Osteoblast (primary cell): ENCODE measurements at regions not wholly inside any gene's neighbourhood (a gene's known extent, or its start where the extent isn't known, plus 50 kb on each side); places are given as distances from the start of the nearest gene placed in this dataset.
"Not testable (repeated sequence)": the region's sequence is repeated elsewhere in the genome, so short reads cannot be mapped to it uniquely, and the experiment has no call there.

Source experiments
- DNase-seq: peaks from one replicate; pipeline ENCODE4 v3.0.0; 2011; ENCODE audit warnings: low spot score, mixed read lengths; ENCODE audit not compliant: insufficient read length; ENCODE audit errors: missing footprints
- H2AFZ ChIP-seq: 2 replicates; pipeline ENCODE4 v1.6.0; 2011; ENCODE audit warnings: mild to moderate bottlenecking, low read length
- H3K27ac ChIP-seq: 2 replicates; pipeline ENCODE4 v1.5.1; 2011; ENCODE audit warnings: mild to moderate bottlenecking, low read depth, low read length, moderate library complexity
- H3K27me3 ChIP-seq: 2 replicates; pipeline ENCODE4 v1.6.0; 2012; ENCODE audit warnings: mild to moderate bottlenecking, control low read depth, inconsistent platforms, low read length, moderate library complexity; ENCODE audit not compliant: insufficient read depth
- H3K36me3 ChIP-seq: 2 replicates; pipeline ENCODE4 v1.5.1; 2011; ENCODE audit warnings: mild to moderate bottlenecking, low read length, control low read depth, moderate library complexity; ENCODE audit not compliant: insufficient read depth
- H3K4me1 ChIP-seq: 2 replicates; pipeline ENCODE4 v1.5.1; 2011; ENCODE audit warnings: mild to moderate bottlenecking, low read length, control low read depth, moderate library complexity; ENCODE audit not compliant: insufficient read depth
- H3K4me2 ChIP-seq: 2 replicates; pipeline ENCODE4 v1.6.0; 2011; ENCODE audit warnings: mild to moderate bottlenecking, low read length; ENCODE audit not compliant: insufficient read depth
- H3K4me3 ChIP-seq: fragments of 200-600 bp; sonication (generic); 3 replicates; pipeline ENCODE4 v1.5.1; 2012; ENCODE audit warnings: mild to moderate bottlenecking, low read length, inconsistent platforms; ENCODE audit not compliant: insufficient read depth
- H3K79me2 ChIP-seq: 2 replicates; pipeline ENCODE4 v1.6.0; 2012; ENCODE audit warnings: mild to moderate bottlenecking, low read length, control low read depth, inconsistent platforms; ENCODE audit not compliant: insufficient read depth
- H3K9me3 ChIP-seq: 2 replicates; pipeline ENCODE4 v1.5.1; 2011; ENCODE audit warnings: low read depth, low read length, control low read depth
- H4K20me1 ChIP-seq: 2 replicates; pipeline ENCODE4 v1.6.0; 2012; ENCODE audit warnings: mild to moderate bottlenecking, low read length, control low read depth; ENCODE audit not compliant: insufficient read depth

DNA sequence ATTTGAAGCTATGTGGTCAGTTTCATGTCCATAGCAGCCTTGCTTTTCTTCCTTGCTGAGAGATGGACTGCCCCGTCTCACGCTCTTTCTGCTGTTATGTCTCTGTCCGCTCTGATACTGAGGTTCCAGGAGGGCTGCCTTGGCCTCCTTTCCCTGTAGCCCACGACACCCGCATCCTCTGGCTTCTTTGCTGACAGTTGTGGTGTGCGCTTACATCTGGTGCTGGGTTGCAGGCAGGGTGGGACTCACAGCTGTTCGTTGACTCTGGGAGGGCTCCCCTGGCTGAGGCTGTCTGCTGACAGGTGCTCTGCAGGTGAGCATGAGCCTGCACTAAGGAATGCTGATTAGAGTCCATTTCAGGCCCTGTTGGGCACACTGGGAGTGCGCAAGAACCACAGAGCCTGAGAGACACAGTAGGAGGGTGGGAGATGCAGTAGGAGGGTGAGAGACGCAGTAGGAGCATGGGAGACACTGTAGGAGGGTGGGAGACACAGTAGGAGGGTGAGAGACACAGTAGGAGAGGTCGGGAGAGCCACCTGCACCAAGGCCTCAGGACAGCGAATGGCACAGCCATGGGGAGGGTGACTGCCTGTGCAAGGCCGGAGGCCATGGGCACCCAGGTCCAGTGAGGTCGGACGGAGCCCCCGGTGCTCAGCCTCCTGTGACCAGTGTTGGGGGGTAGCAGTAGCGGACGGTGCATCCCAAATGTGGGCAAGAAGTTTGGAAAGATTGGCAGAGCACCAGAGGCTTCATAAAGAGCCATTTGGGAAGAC is 71.5 kb downstream of the NPIPB11 start:
- H3K4me3 ChIP-seq, H3K4me1 ChIP-seq, H2AFZ ChIP-seq, H3K36me3 ChIP-seq, H3K27ac ChIP-seq, H4K20me1 ChIP-seq, H3K79me2 ChIP-seq, H3K4me2 ChIP-seq, H3K27me3 ChIP-seq, H3K9me3 ChIP-seq: not testable (repeated sequence)
- peak; percentile 3 for DNase-seq

DNA sequence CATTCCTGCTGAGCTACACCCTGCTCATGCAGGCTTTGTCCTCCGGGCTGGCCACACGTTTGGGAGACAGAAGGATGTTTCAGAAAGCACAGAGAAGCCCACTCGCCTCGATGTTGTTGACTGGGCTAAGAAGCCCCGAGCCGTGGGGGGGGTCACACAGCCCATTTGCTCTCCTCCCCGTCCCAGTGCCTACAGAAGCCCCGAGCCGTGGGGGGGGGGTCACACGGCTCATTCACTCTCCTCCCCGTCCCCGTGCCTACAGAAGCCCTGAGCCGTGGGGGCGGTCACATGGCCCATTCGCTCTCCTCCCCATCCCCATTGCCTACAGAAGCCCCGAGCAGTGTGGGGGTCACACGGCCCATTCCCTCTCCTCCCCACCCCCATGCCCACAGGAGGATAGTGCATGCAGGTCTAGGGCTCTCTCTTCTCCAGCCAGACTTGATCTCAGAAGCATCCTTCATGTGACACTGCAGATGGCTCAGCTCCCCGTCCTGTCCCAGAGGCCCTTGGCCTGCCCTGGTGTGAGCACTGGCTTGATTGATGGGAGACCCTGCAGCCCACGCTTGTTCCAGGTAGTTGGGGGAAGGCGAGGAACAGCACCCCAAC is 72.9 kb downstream of the NPIPB11 start:
- not testable (repeated sequence) for H3K27ac ChIP-seq, H3K4me2 ChIP-seq, H4K20me1 ChIP-seq, H2AFZ ChIP-seq, H3K4me1 ChIP-seq, H3K9me3 ChIP-seq, H3K27me3 ChIP-seq, H3K4me3 ChIP-seq, H3K36me3 ChIP-seq, H3K79me2 ChIP-seq
- peak; percentile 81 for DNase-seq

DNA sequence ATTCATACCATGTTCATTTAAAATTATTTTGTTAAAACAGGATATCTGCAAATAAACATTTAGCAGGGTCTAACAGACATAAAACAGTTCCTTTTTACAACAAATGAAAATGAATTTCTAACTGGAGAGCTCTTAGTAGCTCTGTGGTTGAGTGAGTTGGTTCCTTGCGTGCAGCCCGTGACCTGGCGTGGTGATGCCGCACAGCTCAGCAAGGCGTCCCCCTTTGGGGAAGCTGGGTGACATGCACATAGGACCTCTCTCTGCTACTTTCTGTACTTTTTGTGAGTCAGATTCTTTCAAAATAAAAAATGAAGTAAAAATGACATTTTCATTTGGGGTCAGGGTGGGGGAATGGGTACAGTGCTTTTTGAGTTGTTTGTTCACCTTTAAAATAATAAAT is 75.9 kb downstream of the NPIPB11 start:
- not testable (repeated sequence) for H3K9me3 ChIP-seq, H3K36me3 ChIP-seq, H3K27me3 ChIP-seq, H3K27ac ChIP-seq, H2AFZ ChIP-seq, DNase-seq, H3K4me2 ChIP-seq, H3K4me1 ChIP-seq, H3K4me3 ChIP-seq, H4K20me1 ChIP-seq, H3K79me2 ChIP-seq

DNA sequence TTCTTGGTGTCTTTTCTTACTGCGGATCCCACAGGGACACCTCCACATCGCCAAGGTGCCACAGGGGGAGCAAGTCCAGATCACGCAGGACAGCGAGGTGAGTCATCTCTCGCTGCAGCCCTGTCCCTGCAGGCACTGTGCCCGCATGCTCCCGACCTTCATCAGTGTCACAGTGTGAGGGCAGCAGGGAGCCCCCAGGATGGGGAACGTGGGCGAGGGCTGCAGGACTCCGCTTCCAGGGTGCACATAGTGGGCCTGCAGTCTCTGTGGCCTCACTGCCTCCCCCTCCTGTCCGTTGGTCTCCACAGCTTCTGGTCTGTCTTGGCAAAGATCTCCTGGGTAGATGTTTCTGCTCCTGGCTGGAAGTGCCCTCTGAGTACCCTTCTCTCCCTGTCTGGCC is 78.0 kb downstream of the NPIPB11 start:
- H3K27ac ChIP-seq, H3K9me3 ChIP-seq, H2AFZ ChIP-seq, H3K79me2 ChIP-seq, H3K4me2 ChIP-seq, H4K20me1 ChIP-seq, H3K4me1 ChIP-seq, H3K27me3 ChIP-seq, H3K36me3 ChIP-seq, H3K4me3 ChIP-seq: not testable (repeated sequence)
- peak; percentile 21 for DNase-seq

DNA sequence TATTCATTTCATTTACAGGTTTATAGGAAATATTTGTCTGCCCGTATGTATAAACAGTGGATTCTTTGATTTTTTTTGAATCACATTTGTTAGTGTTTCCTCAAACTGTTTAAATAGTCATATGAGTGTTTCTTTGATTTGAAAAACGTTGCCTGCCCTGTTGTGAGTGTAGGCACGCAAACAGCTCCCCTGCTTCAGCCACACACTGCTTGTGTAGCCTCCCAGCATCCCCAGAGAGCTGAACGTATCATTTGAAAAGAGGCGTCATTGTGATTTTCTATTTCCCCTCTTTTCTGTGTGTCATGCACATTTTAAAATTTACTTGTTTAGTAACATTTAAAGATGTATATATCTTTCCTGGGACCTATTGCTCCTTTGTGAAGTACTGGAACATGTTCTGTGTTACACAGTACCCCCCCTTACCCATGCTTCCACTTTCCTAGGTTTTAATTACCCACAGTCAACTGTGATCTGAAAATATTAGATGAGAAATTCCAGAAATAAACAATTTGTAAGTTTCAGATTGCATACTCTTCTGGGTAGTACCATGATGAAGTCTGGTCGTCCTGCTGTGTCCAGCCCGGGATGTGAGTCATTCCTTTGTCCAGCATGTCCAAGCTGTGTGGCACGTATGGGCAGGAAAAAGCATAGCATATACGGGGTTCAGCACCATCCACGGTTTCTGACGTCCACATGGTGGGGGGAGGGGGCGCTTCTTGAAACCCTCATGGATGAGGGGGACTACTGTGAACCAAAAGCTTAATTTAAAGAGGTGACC is 78.7 kb downstream of the NPIPB11 start:
- H4K20me1 ChIP-seq, H3K27ac ChIP-seq: not testable (repeated sequence)
- DNase-seq: peak; percentile 73

DNA sequence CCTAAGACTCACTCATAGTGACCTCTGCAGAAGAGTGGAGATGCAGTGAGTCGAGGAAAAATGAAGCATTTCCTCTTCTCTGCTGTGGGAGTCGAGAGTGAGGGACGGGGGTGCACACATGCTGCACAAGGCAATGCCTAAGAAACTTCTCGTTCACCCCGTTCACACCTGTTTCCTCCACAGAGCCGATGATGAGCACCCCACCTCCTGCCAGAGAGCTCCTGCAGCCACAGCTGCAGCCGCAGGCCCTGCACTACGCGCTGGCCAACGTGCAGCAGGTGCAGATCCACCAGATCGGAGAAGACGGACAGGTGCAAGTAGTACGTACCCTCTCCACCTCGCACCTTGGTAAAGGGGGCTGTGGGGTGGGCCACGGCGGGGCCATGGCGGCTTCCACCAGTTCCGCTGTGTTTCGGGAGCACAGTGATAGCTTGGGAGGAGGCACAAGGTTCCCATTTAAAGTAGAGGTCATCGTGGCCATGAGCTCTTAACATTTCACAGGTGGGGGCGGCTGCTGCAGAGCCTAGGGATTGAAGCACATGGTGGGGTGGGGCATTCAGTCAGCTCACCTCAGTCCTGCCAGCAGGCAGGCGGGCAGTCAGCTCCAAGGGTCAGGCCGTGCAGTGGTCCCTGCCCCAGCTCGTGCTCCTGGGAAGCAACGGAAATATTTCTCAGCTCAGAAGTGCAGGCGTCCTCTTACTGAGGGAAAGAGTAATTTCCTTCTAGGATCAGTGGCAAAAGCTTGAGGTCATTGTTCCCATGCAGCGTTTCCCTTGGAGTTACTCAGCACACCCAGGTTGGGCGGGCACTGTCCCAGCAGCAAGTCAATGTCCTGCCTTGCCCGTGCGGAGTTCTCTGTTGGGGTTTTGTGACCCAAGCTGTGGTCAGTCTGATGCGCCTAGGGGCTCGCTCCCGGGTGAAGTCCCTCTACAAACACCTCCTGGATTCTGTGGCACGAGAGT is 80.1 kb downstream of the NPIPB11 start:
- H2AFZ ChIP-seq, H3K4me1 ChIP-seq, H3K36me3 ChIP-seq, H3K27me3 ChIP-seq, H4K20me1 ChIP-seq, H3K27ac ChIP-seq, H3K4me2 ChIP-seq, H3K4me3 ChIP-seq, H3K79me2 ChIP-seq, H3K9me3 ChIP-seq, DNase-seq: not testable (repeated sequence)

More for the DNA sequence above, 78.7 kb downstream of the NPIPB11 start:
- H2AFZ ChIP-seq, H3K4me2 ChIP-seq, H3K36me3 ChIP-seq, H3K4me3 ChIP-seq, H3K4me1 ChIP-seq, H3K27me3 ChIP-seq, H3K79me2 ChIP-seq, H3K9me3 ChIP-seq: not testable (repeated sequence)

DNA sequence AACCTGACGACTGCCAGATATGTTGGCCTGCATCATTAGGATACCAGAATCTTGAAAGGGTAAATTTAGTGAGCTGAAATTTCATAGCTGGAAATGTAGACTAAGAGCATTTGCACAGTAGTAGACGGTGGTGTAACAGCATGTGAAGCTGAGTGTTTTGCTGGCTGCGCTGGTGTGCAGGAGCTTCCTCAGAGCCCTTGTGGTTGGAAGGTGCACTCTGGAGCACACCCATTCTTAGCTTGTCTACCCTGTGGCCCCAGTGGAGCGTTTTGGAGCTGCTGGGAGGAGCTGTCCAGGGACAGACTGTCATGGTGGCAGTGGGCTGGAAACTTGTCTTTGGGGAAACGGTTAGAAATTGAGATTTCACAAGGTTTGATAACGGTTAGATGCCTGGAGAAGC is 82.8 kb downstream of the NPIPB11 start:
- H4K20me1 ChIP-seq, H3K27ac ChIP-seq, H3K27me3 ChIP-seq, H3K79me2 ChIP-seq, H3K4me2 ChIP-seq, H2AFZ ChIP-seq, H3K4me1 ChIP-seq, H3K9me3 ChIP-seq, H3K4me3 ChIP-seq, H3K36me3 ChIP-seq: not testable (repeated sequence)
- DNase-seq: peak; percentile 59
